Left lung (tissue), 4 donors: ENCODE measurements at regions not wholly inside any gene's neighbourhood (a gene's known extent, or its start where the extent isn't known, plus 50 kb on each side); places are given as distances from the start of the nearest gene placed in this dataset.

ENCODE experiments used
- ATAC-seq: fragments of 200-7000 bp; cut with Tn5 transposase; one replicate; pipeline ENCODE4 v1.9.1; 2020; ENCODE audit warnings: moderate library complexity
- DNase-seq, 4 donors: peaks; one replicate each; pipeline ENCODE4 v3.0.0-alpha.2; 2013 to 2020
- H3K27ac ChIP-seq, 2 donors: fragments of 200-600 bp; sonication (generic) in 1 of 2; one replicate each; pipeline versions ENCODE4 v1.5.0 to v1.8.0; 2020 to 2021
- H3K27me3 ChIP-seq, 2 donors: fragments of 200-600 bp; sonication (generic) in 1 of 2; one replicate each; pipeline versions ENCODE4 v1.5.0 to v1.8.0; 2020 to 2021
- H3K36me3 ChIP-seq, 2 donors: fragments of 200-600 bp; sonication (generic) in 1 of 2; one replicate each; pipeline versions ENCODE4 v1.5.0 to v1.8.0; 2020 to 2021
- H3K4me1 ChIP-seq, 2 donors: fragments of 200-600 bp; one replicate each; pipeline ENCODE4 v1.8.0; 2021
- H3K4me3 ChIP-seq, 2 donors: fragments of 200-600 bp; sonication (generic) in 1 of 2; one replicate each; pipeline versions ENCODE4 v1.5.0 to v1.8.0; 2020 to 2021; ENCODE audit warnings: mild to moderate bottlenecking in 1 of 2
- H3K9me3 ChIP-seq, 2 donors: fragments of 200-600 bp; sonication (generic) in 1 of 2; one replicate each; pipeline versions ENCODE4 v1.5.0 to v1.8.0; 2020 to 2021
- intact Hi-C, 2 donors: fragments of 100-400 bp; cut with DNase I; formaldehyde crosslinking; loops; one replicate each; pipeline versions ENCODE4 v1.11.2 to v1.14.2; 2022
- TF ChIP-seq, protein P1 (sequence below), 2 donors: fragments of 200-600 bp; sonication (generic) in 1 of 2; IDR thresholded peaks; one replicate each; pipeline versions ENCODE4 v1.5.0 to v1.8.0; 2021; ENCODE audit warnings: antibody characterized with exemption in 2 of 2
- donor health status: DM: no; HTN: yes; CAD: no.
- donor health status: DM: no; HTN: no; CAD: no.

- intact Hi-C loops, result no loop called here
- H3K27ac ChIP-seq, result no peak overlapping the region
- TF ChIP-seq, protein P1, sequence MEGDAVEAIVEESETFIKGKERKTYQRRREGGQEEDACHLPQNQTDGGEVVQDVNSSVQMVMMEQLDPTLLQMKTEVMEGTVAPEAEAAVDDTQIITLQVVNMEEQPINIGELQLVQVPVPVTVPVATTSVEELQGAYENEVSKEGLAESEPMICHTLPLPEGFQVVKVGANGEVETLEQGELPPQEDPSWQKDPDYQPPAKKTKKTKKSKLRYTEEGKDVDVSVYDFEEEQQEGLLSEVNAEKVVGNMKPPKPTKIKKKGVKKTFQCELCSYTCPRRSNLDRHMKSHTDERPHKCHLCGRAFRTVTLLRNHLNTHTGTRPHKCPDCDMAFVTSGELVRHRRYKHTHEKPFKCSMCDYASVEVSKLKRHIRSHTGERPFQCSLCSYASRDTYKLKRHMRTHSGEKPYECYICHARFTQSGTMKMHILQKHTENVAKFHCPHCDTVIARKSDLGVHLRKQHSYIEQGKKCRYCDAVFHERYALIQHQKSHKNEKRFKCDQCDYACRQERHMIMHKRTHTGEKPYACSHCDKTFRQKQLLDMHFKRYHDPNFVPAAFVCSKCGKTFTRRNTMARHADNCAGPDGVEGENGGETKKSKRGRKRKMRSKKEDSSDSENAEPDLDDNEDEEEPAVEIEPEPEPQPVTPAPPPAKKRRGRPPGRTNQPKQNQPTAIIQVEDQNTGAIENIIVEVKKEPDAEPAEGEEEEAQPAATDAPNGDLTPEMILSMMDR (IDR thresholded peaks at IDR 0.05), result no peak
- no peaks in the 10 kb centered on the region for H3K27me3 ChIP-seq
- H3K4me1 ChIP-seq, result no peaks in the 10 kb centered on the region
- no peaks in the 10 kb centered on the region for H3K36me3 ChIP-seq
- ATAC-seq (no peak), DNase-seq (no peak)
- peaks cover 0 to 16% of the 10 kb centered on the region in 2 donors for H3K9me3 ChIP-seq
- no peak overlapping the region for H3K4me3 ChIP-seq
Observed at GRCh38 chr13:80502359-80502758, 161.4 kb upstream of the SPRY2 start.

DNA sequence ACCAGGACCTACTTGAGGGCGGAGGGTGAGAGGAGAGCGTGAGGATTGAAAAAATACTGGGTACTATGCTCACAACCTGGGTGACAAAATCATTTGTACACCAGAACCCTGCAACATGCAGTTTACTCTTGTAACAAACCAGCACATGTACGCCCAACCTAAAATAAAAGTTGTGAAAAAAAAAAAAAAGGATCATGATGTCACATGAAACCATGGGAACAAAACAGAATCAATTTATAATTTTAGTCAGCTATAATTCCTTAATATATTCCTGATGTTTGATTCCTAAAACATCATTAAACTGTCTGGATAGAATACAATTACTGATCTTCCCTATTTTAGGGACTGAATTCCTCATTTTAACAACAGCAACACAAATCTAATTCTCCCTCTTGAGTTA is 160.6 kb upstream of the SPRY2 start:
- H3K36me3 ChIP-seq, result no peaks in the 10 kb centered on the region
- no peaks in the 10 kb centered on the region for H3K27me3 ChIP-seq
- no peak overlapping the region for H3K27ac ChIP-seq
- DNase-seq, result no peak
- H3K4me1 ChIP-seq, result no peaks in the 10 kb centered on the region
- intact Hi-C loops, result no loop called here
- TF ChIP-seq, protein P1 (IDR thresholded peaks at IDR 0.05), result no peak
- H3K4me3 ChIP-seq, result no peak overlapping the region
- peaks cover 0 to 16% of the 10 kb centered on the region in 2 donors for H3K9me3 ChIP-seq
- no peak for ATAC-seq

GRCh38 chr13:80499536-80500290 is 158.8 kb upstream of the SPRY2 start:
- DNase-seq (no peak), ATAC-seq (no peak)
- H3K4me1 ChIP-seq, result no peaks in the 10 kb centered on the region
- no peak overlapping the region for H3K4me3 ChIP-seq
- intact Hi-C loops, result no loop called here
- peaks cover 0 to 3% of the 10 kb centered on the region in 2 donors for H3K9me3 ChIP-seq
- no peaks in the 10 kb centered on the region for H3K27me3 ChIP-seq
- TF ChIP-seq, protein P1 (IDR thresholded peaks at IDR 0.05), result no peak
- H3K36me3 ChIP-seq, result no peaks in the 10 kb centered on the region
- H3K27ac ChIP-seq, result no peak overlapping the region

DNA sequence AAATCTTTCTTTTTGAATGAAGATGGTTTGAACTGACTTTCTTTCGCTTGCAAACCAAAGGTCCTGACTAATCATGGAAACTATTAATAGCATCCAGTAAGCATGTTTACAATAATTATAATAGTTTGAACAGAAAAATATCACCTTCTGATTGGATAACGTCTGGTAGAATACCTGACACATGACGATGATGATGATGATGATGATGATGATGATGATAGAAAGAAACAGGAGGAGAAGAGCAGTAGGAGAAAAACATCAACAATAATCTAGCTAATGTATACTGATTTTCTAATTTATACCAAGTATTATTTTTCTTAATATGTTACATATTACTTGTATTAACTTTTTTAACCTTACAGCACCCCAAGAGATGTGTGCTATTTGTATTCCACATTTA is 157.5 kb upstream of the SPRY2 start:
- Histone ChIP-seq H3K4me3 (no peak overlapping the region), H3K9me3 (peaks cover 0 to 2% of the 10 kb centered on the region in 2 donors), H3K27ac (no peak overlapping the region), H3K4me1 (no peaks in the 10 kb centered on the region), H3K36me3 (no peaks in the 10 kb centered on the region), H3K27me3 (no peaks in the 10 kb centered on the region)
- DNase-seq (no peak), ATAC-seq (no peak)
- TF ChIP-seq, protein P1 (IDR thresholded peaks at IDR 0.05), result no peak
- intact Hi-C loops, result no loop called here

- ATAC-seq, result no peak
Observed at GRCh38 chr13:80497978-80498377, 157.1 kb upstream of the SPRY2 start.

More at GRCh38 chr13:80497978-80498377, 157.1 kb upstream of the SPRY2 start:
- intact Hi-C loops, result no loop called here
- H3K9me3 ChIP-seq, result no peaks in the 10 kb centered on the region
- TF ChIP-seq, protein P1 (IDR thresholded peaks at IDR 0.05), result no peak
- DNase-seq, result no peak
- no peaks in the 10 kb centered on the region for H3K4me1 ChIP-seq
- no peaks in the 10 kb centered on the region for H3K36me3 ChIP-seq
- H3K4me3 ChIP-seq, result no peak overlapping the region
- H3K27ac ChIP-seq, result no peak overlapping the region
- H3K27me3 ChIP-seq, result no peaks in the 10 kb centered on the region
